ENCODE measurements at regions not wholly inside any gene's neighbourhood (a gene's known extent, or its start where the extent isn't known, plus 50 kb on each side); places are given as distances from the start of the nearest gene placed in this dataset.

GRCh38 chr4:159444678-159445077 is 341.8 kb downstream of the RAPGEF2 start:
- no peak for DNase-seq (ENCODE audit: low read depth in 2 of 2)

DNA sequence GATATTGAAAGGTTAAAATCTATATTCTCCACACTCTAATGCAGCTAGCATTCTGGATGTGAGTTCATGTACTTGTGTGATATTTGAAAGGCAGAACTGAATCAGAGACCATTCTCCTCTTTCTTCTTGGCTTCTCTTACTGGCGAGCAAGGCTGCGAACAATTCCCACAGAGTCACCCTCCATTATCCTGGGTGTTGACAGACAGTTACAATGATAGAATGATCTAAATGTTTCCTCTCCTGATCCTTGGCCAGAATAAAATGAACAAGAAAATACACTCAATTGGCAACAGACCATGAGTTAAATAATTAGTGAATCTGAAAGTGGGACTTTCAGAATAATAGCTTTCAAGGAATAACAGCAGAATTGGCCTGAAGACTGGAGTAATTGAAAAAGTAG is 342.8 kb downstream of the RAPGEF2 start:
- DNase-seq (ENCODE audit: low read depth in 2 of 2) = no peak

- peak in 1 of 2 donors; percentile 2 for DNase-seq (ENCODE audit: low read depth in 2 of 2)
Measured at GRCh38 chr4:159446266-159446976, 343.5 kb downstream of the RAPGEF2 start.

- DNase-seq (ENCODE audit: low read depth in 2 of 2) = no peak
Measured at GRCh38 chr4:159447296-159447695, 344.4 kb downstream of the RAPGEF2 start.

- DNase-seq (ENCODE audit: low read depth in 2 of 2) = no peak
Measured at GRCh38 chr4:159451006-159451405, 348.1 kb downstream of the RAPGEF2 start.

- no peak for DNase-seq (ENCODE audit: low read depth in 2 of 2)
Measured at GRCh38 chr4:159455675-159456237, 352.9 kb downstream of the RAPGEF2 start.

DNA sequence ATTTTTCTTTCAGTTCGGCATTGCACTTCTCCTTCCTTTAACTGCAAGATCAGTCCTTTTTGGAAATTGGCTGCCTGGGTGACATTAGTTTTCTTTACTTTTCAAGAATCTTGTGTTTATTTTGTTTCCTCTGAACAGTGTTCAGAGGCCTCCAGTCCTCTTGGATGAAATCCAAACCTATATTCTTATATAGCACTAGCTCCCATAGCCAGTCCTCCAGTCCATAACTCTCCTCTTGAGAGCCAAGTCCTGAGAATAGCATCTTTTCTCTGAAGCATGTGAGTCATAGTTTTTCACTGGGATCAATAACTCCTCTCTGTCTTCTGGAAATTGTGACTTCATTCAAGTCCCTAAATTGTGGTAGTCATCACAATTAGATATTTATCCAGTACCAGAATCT is 357.5 kb downstream of the RAPGEF2 start:
- no peak for DNase-seq (ENCODE audit: low read depth in 2 of 2)

- DNase-seq (ENCODE audit: low read depth in 2 of 2) = no peak
Measured at GRCh38 chr4:159463235-159463634, 360.4 kb downstream of the RAPGEF2 start.

- DNase-seq (ENCODE audit: low read depth in 2 of 2) = no peak
Measured at GRCh38 chr4:159464302-159464701, 361.4 kb downstream of the RAPGEF2 start.

GRCh38 chr4:159476886-159477285 is 374.0 kb downstream of the RAPGEF2 start:
- no peak for DNase-seq (ENCODE audit: low read depth in 2 of 2)

DNA sequence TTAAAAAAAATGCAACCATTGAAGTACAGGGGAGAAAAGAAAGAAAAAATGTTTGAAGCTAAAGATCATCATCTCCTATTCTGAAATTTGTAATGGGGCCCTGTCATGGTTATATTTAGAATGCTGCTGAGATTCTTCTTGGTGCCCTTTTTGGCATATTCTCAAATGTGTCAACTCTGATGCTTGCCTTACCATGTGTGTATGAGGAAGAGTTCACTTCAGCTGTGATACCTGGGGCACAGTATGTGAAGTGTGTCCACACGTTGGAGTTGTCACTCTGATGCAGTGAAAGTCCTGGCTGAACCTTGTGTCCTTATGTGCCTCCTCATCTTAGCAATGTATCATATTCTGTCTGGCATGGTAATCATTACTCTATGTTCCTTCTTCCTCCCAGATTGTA is 377.9 kb downstream of the RAPGEF2 start:
- no peak for DNase-seq (ENCODE audit: low read depth in 2 of 2)

- DNase-seq (ENCODE audit: low read depth in 2 of 2) = no peak
Measured at GRCh38 chr4:159481936-159482335, 379.1 kb downstream of the RAPGEF2 start.

GRCh38 chr4:159483110-159483781 is 380.4 kb downstream of the RAPGEF2 start:
- DNase-seq (ENCODE audit: low read depth in 2 of 2) = no peak

GRCh38 chr4:159483782-159484741 is 381.2 kb downstream of the RAPGEF2 start:
- DNase-seq (ENCODE audit: low read depth in 2 of 2) = no peak

- no peak for DNase-seq (ENCODE audit: low read depth in 2 of 2)
Measured at GRCh38 chr4:159484864-159485263, 382.0 kb downstream of the RAPGEF2 start.

DNA sequence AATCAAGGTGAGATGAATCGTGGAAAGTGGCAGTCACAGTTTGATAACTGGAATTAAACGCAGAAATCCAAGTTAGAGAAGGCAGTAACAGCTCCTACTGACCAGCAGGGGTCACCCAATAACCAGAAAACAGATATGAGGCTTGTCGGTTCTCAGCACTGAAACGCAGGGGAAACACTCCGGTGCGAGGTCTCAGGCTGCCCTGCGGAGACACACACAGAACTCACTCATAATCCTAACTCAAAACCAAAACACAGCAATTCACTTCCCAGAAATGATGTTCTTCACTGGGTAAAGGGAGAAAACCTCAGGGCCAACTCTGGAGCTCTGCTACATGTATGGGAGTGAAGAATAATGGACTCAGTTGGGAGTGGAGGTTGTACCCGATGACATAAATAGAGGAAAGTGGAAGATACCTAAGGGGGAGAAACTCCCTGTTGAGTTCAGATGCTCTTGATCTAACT is 384.4 kb downstream of the RAPGEF2 start:
- peak in 1 of 2 donors; percentile 3 for DNase-seq (ENCODE audit: low read depth in 2 of 2)

- DNase-seq (ENCODE audit: low read depth in 2 of 2) = no peak
Measured at GRCh38 chr4:159489646-159490045, 386.8 kb downstream of the RAPGEF2 start.

DNA sequence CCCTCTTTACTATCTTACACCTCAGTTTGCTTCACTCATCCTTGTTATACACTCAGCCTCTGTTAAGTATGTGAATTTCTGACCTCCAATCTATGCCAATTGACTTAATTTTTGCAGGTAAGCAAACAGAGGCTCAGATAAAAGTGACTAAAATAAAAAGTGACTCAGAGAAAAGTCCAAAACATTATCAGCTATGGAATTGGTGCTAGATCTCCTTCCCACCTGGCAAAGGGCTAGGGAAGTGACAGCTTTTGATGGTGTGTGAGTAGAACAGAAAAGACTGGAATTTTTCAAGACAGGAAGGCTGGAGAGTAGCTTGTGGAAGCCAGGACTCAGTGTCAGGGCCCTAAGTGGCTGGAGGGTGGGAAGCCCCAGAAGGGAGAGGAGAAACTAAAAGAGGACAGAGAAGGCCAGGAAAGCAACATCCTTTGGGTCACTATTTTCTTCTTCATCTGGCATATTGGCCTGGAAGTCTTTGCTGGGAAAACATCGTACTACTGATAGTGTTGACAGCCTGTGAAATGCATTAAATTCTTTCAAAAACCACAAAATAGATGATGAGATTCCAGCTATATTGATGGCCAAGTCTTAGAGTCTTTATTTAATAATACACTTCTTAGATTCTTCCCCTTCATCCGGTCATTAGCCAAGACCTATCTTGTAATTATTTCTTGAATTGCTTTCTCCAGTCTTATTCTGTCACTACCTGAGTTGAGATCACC is 392.8 kb downstream of the RAPGEF2 start:
- DNase-seq (ENCODE audit: low read depth in 2 of 2) = no peak

- no peak for DNase-seq (ENCODE audit: low read depth in 2 of 2)
Measured at GRCh38 chr4:159496248-159496647, 393.4 kb downstream of the RAPGEF2 start.

DNA sequence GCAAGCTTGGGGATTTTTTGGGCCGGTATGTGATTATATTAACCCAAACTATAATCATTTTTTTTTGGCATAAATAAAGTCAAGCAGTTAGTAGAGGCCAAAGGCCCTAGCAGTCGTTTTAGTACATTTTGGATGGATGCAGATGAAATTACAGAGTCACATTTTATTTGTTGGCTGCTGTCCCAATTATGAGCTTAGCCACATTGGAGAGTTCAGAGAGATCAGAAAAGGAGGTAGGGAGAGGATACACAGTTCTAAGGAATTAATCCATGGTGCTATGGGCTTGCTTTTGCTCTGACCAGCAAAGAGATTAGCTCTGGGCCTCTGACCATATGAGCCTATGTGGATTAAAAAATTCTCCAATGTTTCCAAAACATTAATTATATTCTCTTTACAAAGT is 395.1 kb downstream of the RAPGEF2 start:
- DNase-seq (ENCODE audit: low read depth in 2 of 2) = no peak

GRCh38 chr4:159498446-159499115 is 395.7 kb downstream of the RAPGEF2 start:
- no peak for DNase-seq (ENCODE audit: low read depth in 2 of 2)

All from stimulated activated CD8-positive, alpha-beta memory T cell treated with anti-CD3 and anti-CD28 coated beads, Interleukin-2, amount 100 ng/mL, for 48 hours (primary cell).